Neural cell (in vitro differentiated cells): ENCODE measurements at regions not wholly inside any gene's neighbourhood (a gene's known extent, or its start where the extent isn't known, plus 50 kb on each side); places are given as distances from the start of the nearest gene placed in this dataset.

Source experiments
- EP300 ChIP-seq: fragments of 450-650 bp; conservative IDR thresholded peaks from 2 replicates; pipeline ENCODE4 v1.6.1; 2014; ENCODE audit warnings: antibody characterized with exemption, mild to moderate bottlenecking, moderate library complexity; ENCODE audit not compliant: poor library complexity, severe bottlenecking
- EZH2 ChIP-seq: fragments of 200-600, 300-800 bp; shearing (Covaris generic), sonication (generic); IDR thresholded peaks from 2 replicates; pipeline ENCODE4 v1.6.1; 2014; ENCODE audit warnings: antibody characterized with exemption, low read length, borderline replicate concordance, mild to moderate bottlenecking; ENCODE audit not compliant: insufficient read depth, poor library complexity, severe bottlenecking
- POLR2AphosphoS5 ChIP-seq: IDR thresholded peaks from 2 replicates; pipeline ENCODE4 v1.6.1; 2012
- SMC3 ChIP-seq: fragments of 450-650 bp; conservative IDR thresholded peaks from 2 replicates; pipeline ENCODE4 v1.6.1; 2014; ENCODE audit warnings: antibody characterized with exemption, mild to moderate bottlenecking, moderate library complexity; ENCODE audit not compliant: poor library complexity
- TF ChIP-seq, protein P1 (sequence below): fragments of 450-650 bp; IDR thresholded peaks from 2 replicates; pipeline ENCODE4 v1.5.1; 2014; ENCODE audit warnings: antibody characterized with exemption, mild to moderate bottlenecking, moderate library complexity; ENCODE audit not compliant: poor library complexity, severe bottlenecking

DNA sequence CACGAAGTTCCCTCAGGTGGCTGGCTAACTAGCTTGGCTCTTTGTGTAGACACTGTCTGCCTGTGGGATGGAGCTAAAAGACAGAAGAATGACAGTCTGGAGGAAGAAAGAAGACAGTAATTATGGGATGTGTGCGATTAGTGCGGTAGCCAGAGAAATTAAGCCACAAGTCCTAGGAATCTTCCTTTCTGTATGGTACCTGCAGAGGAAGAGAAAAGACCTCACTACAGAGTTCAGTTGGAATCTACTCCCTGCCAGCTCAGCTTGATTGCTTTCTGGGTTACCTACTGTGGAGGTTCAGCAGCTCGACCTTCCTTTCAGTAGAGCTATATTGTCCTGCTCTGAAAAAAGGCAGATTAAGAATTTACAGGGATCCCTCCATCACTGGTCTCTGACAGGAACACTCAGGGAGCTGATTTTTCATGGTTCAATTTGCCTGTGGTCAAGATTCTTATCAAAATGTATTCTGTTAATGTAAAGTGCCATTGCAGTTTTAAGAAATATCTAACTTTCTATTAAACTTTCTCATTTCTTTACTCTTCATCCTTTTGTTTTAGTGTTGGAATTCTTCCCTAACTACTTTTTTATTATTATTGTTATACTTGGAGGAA lies 187.2 kb downstream of the CENPW start:
- TF ChIP-seq POLR2AphosphoS5 = no peak
- TF ChIP-seq, protein P1, sequence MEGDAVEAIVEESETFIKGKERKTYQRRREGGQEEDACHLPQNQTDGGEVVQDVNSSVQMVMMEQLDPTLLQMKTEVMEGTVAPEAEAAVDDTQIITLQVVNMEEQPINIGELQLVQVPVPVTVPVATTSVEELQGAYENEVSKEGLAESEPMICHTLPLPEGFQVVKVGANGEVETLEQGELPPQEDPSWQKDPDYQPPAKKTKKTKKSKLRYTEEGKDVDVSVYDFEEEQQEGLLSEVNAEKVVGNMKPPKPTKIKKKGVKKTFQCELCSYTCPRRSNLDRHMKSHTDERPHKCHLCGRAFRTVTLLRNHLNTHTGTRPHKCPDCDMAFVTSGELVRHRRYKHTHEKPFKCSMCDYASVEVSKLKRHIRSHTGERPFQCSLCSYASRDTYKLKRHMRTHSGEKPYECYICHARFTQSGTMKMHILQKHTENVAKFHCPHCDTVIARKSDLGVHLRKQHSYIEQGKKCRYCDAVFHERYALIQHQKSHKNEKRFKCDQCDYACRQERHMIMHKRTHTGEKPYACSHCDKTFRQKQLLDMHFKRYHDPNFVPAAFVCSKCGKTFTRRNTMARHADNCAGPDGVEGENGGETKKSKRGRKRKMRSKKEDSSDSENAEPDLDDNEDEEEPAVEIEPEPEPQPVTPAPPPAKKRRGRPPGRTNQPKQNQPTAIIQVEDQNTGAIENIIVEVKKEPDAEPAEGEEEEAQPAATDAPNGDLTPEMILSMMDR = no peak
- TF ChIP-seq EZH2 = no peak
- TF ChIP-seq SMC3 = no peak
- TF ChIP-seq EP300 = no peak
